SK-N-SH (cell line): ENCODE measurements at regions not wholly inside any gene's neighbourhood (a gene's known extent, or its start where the extent isn't known, plus 50 kb on each side); places are given as distances from the start of the nearest gene placed in this dataset.

Experiments
- CTCF ChIA-PET: fragments of 300-600, 350-600 bp; formaldehyde crosslinking; extraction: SDS; loops from one replicate; lab custom pipeline; 2021; lab: Yijun Ruan, JAX
- POLR2A ChIA-PET: fragments of 350-600 bp; sonication (Branson Sonifier 250); formaldehyde crosslinking; extraction: SDS; loops from one replicate; lab custom pipeline; 2020; ENCODE audit warnings: antibody characterized with exemption, inconsistent platforms; lab: Yijun Ruan, JAX
- DNase-seq: peaks from one replicate; pipeline ENCODE4 v3.0.0; 2012
- H2AFZ ChIP-seq: fragments of 200-600 bp; sonication (generic); 2 replicates; pipeline ENCODE4 v1.8.1; 2016; ENCODE audit warnings: antibody characterized with exemption, mild to moderate bottlenecking, low read depth
- H3F3A ChIP-seq: fragments of 200-600 bp; sonication (generic); replicated peaks from 2 replicates; pipeline ENCODE3; 2016; ENCODE audit warnings: antibody characterized with exemption, mild to moderate bottlenecking; ENCODE audit not compliant: insufficient read depth
- H3K27ac ChIP-seq, 2 experiments: fragments of 200-500 bp in 1 of 2; fragments of 200-600 bp in 1 of 2; sonication (Bioruptor generic) in 1 of 2; sonication (generic), shearing (Covaris generic) in 1 of 2; 2 replicates each; pipeline versions ENCODE4 v1.5.1 to v1.6.1; 2014 to 2016; ENCODE audit warnings: low read depth in 2 of 2, inconsistent platforms in 1 of 2, low read length in 1 of 2, mild to moderate bottlenecking in 1 of 2, mixed read lengths in 1 of 2
- H3K27me3 ChIP-seq: fragments of 200-600 bp; sonication (generic), shearing (Covaris generic); 2 replicates; pipeline ENCODE4 v1.6.1; 2016; ENCODE audit warnings: mixed run types; ENCODE audit not compliant: insufficient read depth
- H3K36me3 ChIP-seq, 2 experiments: fragments of 200-500 bp in 1 of 2; fragments of 200-600 bp in 1 of 2; sonication (Bioruptor generic) in 1 of 2; sonication (generic) in 1 of 2; replicated peaks in 1 of 2; 2 replicates each; pipeline versions ENCODE3 to v1.5.1; 2014 to 2016; ENCODE audit warnings: low read length in 1 of 2, mild to moderate bottlenecking in 1 of 2; ENCODE audit not compliant: insufficient read depth in 2 of 2, control insufficient read depth in 1 of 2
- H3K4me1 ChIP-seq, 2 experiments: fragments of 200-500 bp in 1 of 2; fragments of 200-600 bp in 1 of 2; sonication (Bioruptor generic) in 1 of 2; sonication (generic), shearing (Covaris generic) in 1 of 2; 2 replicates each; pipeline versions ENCODE4 v1.5.1 to v1.6.1; 2014 to 2016; ENCODE audit warnings: low read depth in 1 of 2, low read length in 1 of 2, mixed run types in 1 of 2; ENCODE audit not compliant: insufficient read depth in 2 of 2, control insufficient read depth in 1 of 2
- H3K4me2 ChIP-seq: fragments of 200-600 bp; sonication (generic), shearing (Covaris generic); 2 replicates; pipeline ENCODE4 v1.6.1; 2017; ENCODE audit warnings: mixed run types
- H3K4me3 ChIP-seq, 2 experiments: fragments of 200-500 bp in 1 of 2; fragments of 200-600 bp in 1 of 2; sonication (Bioruptor generic) in 1 of 2; sonication (generic), shearing (Covaris generic) in 1 of 2; 2 replicates each; pipeline versions ENCODE4 v1.5.1 to v1.8.1; 2014 to 2016; ENCODE audit warnings: low read depth in 2 of 2, inconsistent platforms in 1 of 2, low read length in 1 of 2, mild to moderate bottlenecking in 1 of 2, mixed read lengths in 1 of 2, moderate library complexity in 1 of 2
- H3K79me2 ChIP-seq: fragments of 200-600 bp; sonication (generic); 2 replicates; pipeline ENCODE4 v1.8.1; 2017; ENCODE audit warnings: mild to moderate bottlenecking; ENCODE audit not compliant: insufficient read depth
- H3K9ac ChIP-seq: fragments of 200-600 bp; sonication (generic); 2 replicates; pipeline ENCODE4 v1.6.1; 2017; ENCODE audit warnings: mixed run types
- H3K9me2 ChIP-seq: fragments of 200-600 bp; sonication (generic); 2 replicates; pipeline ENCODE4 v1.6.1; 2017; ENCODE audit warnings: mixed run types
- H3K9me3 ChIP-seq: fragments of 200-600 bp; sonication (generic); 2 replicates; pipeline ENCODE4 v1.6.1; 2017; ENCODE audit warnings: mixed run types, mild to moderate bottlenecking, moderate library complexity
- H4K20me1 ChIP-seq: fragments of 200-600 bp; sonication (generic); 2 replicates; pipeline ENCODE4 v1.6.1; 2017; ENCODE audit warnings: mild to moderate bottlenecking, mixed run types; ENCODE audit not compliant: insufficient read depth
- CHD2 ChIP-seq: fragments of 150-350 bp; IDR thresholded peaks from 2 replicates; pipeline ENCODE4 v1.6.1; 2018; ENCODE audit warnings: low read length; ENCODE audit not compliant: partially characterized antibody
- CTCF ChIP-seq: fragments of 200-600 bp; sonication (generic); IDR thresholded peaks from 2 replicates; pipeline ENCODE4 v1.6.1; 2017; ENCODE audit warnings: antibody characterized with exemption, mild to moderate bottlenecking, moderate library complexity
- EP300 ChIP-seq, 2 experiments: IDR thresholded peaks; 2 replicates each; pipeline versions ENCODE4 v1.4.0 to v1.6.1; 2012; ENCODE audit warnings: borderline replicate concordance in 1 of 2, low read depth in 1 of 2, low read length in 1 of 2
- EZH2phosphoT487 ChIP-seq: fragments of 200-600 bp; sonication (generic); IDR thresholded peaks from 2 replicates; pipeline ENCODE4 v1.6.1; 2017; ENCODE audit warnings: low read depth, mixed run types, mild to moderate bottlenecking, antibody characterized with exemption, moderate library complexity, borderline replicate concordance
- FOXJ3 ChIP-seq: sonication (generic); formaldehyde crosslinking; IDR thresholded peaks from 2 replicates; pipeline ENCODE4 v1.5.1; 2020; ENCODE audit warnings: mild to moderate bottlenecking, missing genetic modification reagents
- GATA2 ChIP-seq: sonication (generic); formaldehyde crosslinking; IDR thresholded peaks from 2 replicates; pipeline ENCODE4 v1.5.0; 2020; ENCODE audit warnings: mild to moderate bottlenecking, missing genetic modification reagents
- IRF3 ChIP-seq: fragments of 150-350 bp; IDR thresholded peaks from 2 replicates; pipeline ENCODE4 v1.6.1; 2016; ENCODE audit warnings: mild to moderate bottlenecking, low read depth, low read length
- JUND ChIP-seq: IDR thresholded peaks from 2 replicates; pipeline ENCODE4 v1.4.0; 2012
- MAX ChIP-seq: IDR thresholded peaks from 2 replicates; pipeline ENCODE4 v1.4.0; 2012; ENCODE audit warnings: low read depth
- MEF2A ChIP-seq: IDR thresholded peaks from 2 replicates; pipeline ENCODE4 v1.4.0; 2012; ENCODE audit warnings: low read depth, borderline replicate concordance
- NRF1 ChIP-seq: IDR thresholded peaks from 2 replicates; pipeline ENCODE4 v1.6.1; 2012; ENCODE audit warnings: low read depth, mild to moderate bottlenecking, low read length
- PBX3 ChIP-seq: IDR thresholded peaks from 2 replicates; pipeline ENCODE4; 2012
- POLR2AphosphoS5 ChIP-seq: IDR thresholded peaks from 2 replicates; pipeline ENCODE4 v1.6.1; 2012; ENCODE audit warnings: low read depth, low read length
- RAD21 ChIP-seq: IDR thresholded peaks from 2 replicates; pipeline ENCODE4 v1.6.1; 2012; ENCODE audit warnings: mild to moderate bottlenecking, low read length
- RXRA ChIP-seq: IDR thresholded peaks from 2 replicates; pipeline ENCODE4 v1.4.0; 2012; ENCODE audit warnings: low read depth, mild to moderate bottlenecking, borderline replicate concordance
- YY1 ChIP-seq: IDR thresholded peaks from 2 replicates; pipeline ENCODE4 v1.4.0; 2012; ENCODE audit warnings: low read depth, mild to moderate bottlenecking
- WGBS: methylation state at CpG from one replicate; pipeline ENCODE4 v1.1.6; 2017; ENCODE audit warnings: low lambda C conversion rate; 5-methylcytosine and 5-hydroxymethylcytosine counted together

- H3K27me3 ChIP-seq = peaks cover 30% of the 10 kb centered on the region; the same call in 1 of the 2 replicates
- no peak overlapping the region for H3K9ac ChIP-seq
- no peaks in the 10 kb centered on the region for H3K79me2 ChIP-seq
- H4K20me1 ChIP-seq = no peaks in the 10 kb centered on the region
- peaks cover 0 to 26% of the 10 kb centered on the region in 2 experiments; a peak in 2 of 4 replicates for H3K4me1 ChIP-seq
- no peaks in the 10 kb centered on the region for H3K9me2 ChIP-seq
- WGBS = 79% methylated on average over 7 of the region's 9 CpGs
- H3K36me3 ChIP-seq = no peaks in the 10 kb centered on the region
- H3K9me3 ChIP-seq = no peaks in the 10 kb centered on the region
- H3K4me2 ChIP-seq = no peak overlapping the region
- no peak overlapping the region for H2AFZ ChIP-seq
- peak; percentile 63 for DNase-seq
- ChIA-PET POLR2A (interaction anchor here (0.7 to 0.9 kb wide), 2 partner anchors 77 to 267 kb away, joined by 3 to 4 read pairs; no protein-coding TSS in a partner anchor), CTCF (interaction anchor here (0.7 to 3.4 kb wide), 15 partner anchors 11 to 379 kb away, joined by 3 to 31 read pairs (median 6); no protein-coding TSS in a partner anchor)
- no peak overlapping the region for H3K4me3 ChIP-seq
- H3F3A ChIP-seq = no peaks in the 10 kb centered on the region
- TF ChIP-seq RXRA = no peak
- peak; percentile 11 for TF ChIP-seq CHD2
- TF ChIP-seq GATA2 (CRISPR knock-in tag) = peak; percentile 19; the same call in 1 of the 2 replicates
- TF ChIP-seq POLR2AphosphoS5 = no peak
- no peak for TF ChIP-seq NRF1
- H3K27ac ChIP-seq = no peak overlapping the region
Measured at GRCh38 chr2:121059651-121060649, 225.1 kb downstream of the TFCP2L1 start.

GRCh38 chr2:121061633-121062032 lies 223.4 kb downstream of the TFCP2L1 start:
- Histone ChIP-seq H4K20me1 (no peaks in the 10 kb centered on the region), H3F3A (no peaks in the 10 kb centered on the region), H3K27ac (no peak overlapping the region), H3K9ac (no peak overlapping the region), H2AFZ (no peak overlapping the region), H3K36me3 (no peaks in the 10 kb centered on the region), H3K79me2 (no peaks in the 10 kb centered on the region), H3K27me3 (peaks cover 18% of the 10 kb centered on the region; the same call in 1 of the 2 replicates), H3K4me2 (no peak overlapping the region), H3K9me2 (no peaks in the 10 kb centered on the region), H3K4me3 (no peak overlapping the region), H3K9me3 (no peaks in the 10 kb centered on the region), H3K4me1 (peaks cover 0 to 26% of the 10 kb centered on the region in 2 experiments; a peak in 2 of 4 replicates)
- 73% methylated on average over 7 of the region's 9 CpGs for WGBS
- no peak for DNase-seq
- ChIA-PET CTCF (interaction anchor here (0.6 to 3.4 kb wide), 6 partner anchors 9 to 381 kb away, joined by 3 to 31 read pairs (median 6); no protein-coding TSS in a partner anchor), POLR2A (no interaction called here)
- no peak for TF ChIP-seq EP300 (IDR thresholded peaks at IDR 0.05; ENCODE audit: borderline replicate concordance in 1 of 2, low read depth in 1 of 2, low read length in 1 of 2)
- TF ChIP-seq FOXJ3 (CRISPR knock-in tag) = no peak
- TF ChIP-seq JUND = no peak
- no peak for TF ChIP-seq CTCF
- TF ChIP-seq PBX3 = no peak
- TF ChIP-seq MEF2A = no peak
- TF ChIP-seq IRF3 = no peak
- TF ChIP-seq RAD21 = no peak
- no peak for TF ChIP-seq YY1
- no peak for TF ChIP-seq EZH2phosphoT487
- TF ChIP-seq MAX = no peak
